ENCODE measurements at regions not wholly inside any gene's neighbourhood (a gene's known extent, or its start where the extent isn't known, plus 50 kb on each side); places are given as distances from the start of the nearest gene placed in this dataset.

DNA sequence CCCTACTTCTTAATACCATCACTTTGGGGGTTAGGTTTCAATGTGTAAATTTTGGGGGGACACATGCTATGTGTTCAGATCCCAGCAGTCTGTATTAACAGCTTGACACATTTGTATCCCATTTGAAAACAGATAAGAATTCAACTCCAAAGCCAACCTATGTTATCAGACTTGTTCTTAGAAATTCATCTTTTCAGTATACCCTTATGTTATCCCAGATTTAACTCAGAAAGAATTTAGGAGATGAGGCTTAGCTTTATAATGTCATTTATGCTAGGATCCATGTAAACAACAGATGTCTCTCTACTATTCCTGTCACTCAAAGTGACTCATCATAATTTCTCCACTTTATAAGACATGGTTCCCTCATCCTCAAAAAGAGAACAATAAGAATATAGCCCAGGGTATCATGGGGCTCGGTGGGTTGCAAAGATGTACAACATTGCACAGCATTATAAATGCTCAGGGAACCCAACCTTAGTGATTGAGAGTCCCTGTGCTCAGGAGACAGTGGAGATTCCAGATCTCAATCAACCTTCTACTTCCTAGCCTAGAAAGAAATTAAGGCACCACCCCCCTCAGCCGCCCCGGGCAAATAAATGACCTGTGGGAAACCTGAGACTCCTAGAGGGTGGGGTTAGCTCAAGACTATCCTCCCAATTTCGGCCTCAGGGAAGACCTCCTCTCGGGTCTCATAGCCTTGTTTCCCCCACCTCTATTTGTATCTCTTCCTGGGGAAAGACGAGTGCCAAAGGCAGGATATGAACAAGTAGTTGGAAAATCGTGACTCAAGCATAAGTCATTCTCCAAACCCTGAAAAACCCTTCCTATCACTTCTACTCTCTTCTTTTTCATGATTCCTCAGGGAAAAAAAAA lies 265.1 kb upstream of the CAMK1G start:
- H3K4me3 Mint-ChIP-seq: no peak overlapping the region
- H3K9me3 Mint-ChIP-seq: no peaks in the 10 kb centered on the region
- no peak overlapping the region for H3K27ac Mint-ChIP-seq
- no peaks in the 10 kb centered on the region for H3K27me3 Mint-ChIP-seq
- DNase-seq: no peak
- no peaks in the 10 kb centered on the region for H3K4me1 Mint-ChIP-seq
- no peaks in the 10 kb centered on the region for H3K36me3 Mint-ChIP-seq (ENCODE audit: low read depth)
- intact Hi-C loops (cut with micrococcal nuclease): no loop called here

DNA sequence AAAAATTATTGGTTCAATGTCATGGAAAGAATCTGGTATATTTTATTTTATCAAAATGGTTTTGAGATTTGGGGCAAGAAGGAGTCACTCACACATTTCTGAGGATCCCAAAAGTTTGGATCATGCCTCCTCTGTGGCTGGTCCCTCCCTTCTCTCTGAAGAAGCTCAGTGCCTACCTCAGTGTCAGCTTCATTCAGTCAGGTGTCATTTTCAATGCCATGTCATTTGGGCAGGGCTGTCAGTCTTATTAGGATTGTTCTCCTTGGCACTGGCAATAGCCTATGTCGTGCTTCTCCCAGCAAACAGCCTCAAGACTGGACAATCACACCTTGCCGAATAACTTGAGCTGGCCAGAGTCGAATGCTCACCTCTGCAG lies 264.5 kb upstream of the CAMK1G start:
- Mint-ChIP-seq H3K4me3 (no peak overlapping the region), H3K9me3 (no peaks in the 10 kb centered on the region), H3K36me3 (ENCODE audit: low read depth) (no peaks in the 10 kb centered on the region), H3K27me3 (no peaks in the 10 kb centered on the region), H3K27ac (no peak overlapping the region), H3K4me1 (no peaks in the 10 kb centered on the region)
- intact Hi-C loops (cut with micrococcal nuclease): no loop called here
- DNase-seq: no peak

DNA sequence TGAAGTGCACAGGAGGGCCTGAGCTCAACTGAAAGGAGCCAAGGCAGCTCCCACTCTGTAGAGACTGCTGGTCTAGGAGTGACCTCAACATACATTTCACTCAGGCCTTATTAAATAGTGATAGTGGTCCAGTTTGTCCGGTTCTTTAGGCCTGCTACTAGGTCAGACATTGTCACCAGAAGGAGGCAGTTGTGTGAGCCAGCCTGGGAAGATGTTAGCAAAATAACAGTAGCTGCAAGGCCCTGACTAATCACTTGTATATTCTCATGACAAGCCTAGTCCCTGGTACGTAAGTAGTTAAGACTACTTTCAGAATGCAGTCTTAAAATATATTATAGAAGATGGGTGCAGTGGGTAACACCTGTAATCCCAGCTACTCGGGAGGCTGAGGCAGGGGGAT lies 264.0 kb upstream of the CAMK1G start:
- H3K27me3 Mint-ChIP-seq: no peaks in the 10 kb centered on the region
- no peak for DNase-seq
- intact Hi-C loops (cut with micrococcal nuclease): no loop called here
- no peaks in the 10 kb centered on the region for H3K4me1 Mint-ChIP-seq
- H3K27ac Mint-ChIP-seq: no peak overlapping the region
- no peaks in the 10 kb centered on the region for H3K9me3 Mint-ChIP-seq
- no peak overlapping the region for H3K4me3 Mint-ChIP-seq
- no peaks in the 10 kb centered on the region for H3K36me3 Mint-ChIP-seq (ENCODE audit: low read depth)

DNA sequence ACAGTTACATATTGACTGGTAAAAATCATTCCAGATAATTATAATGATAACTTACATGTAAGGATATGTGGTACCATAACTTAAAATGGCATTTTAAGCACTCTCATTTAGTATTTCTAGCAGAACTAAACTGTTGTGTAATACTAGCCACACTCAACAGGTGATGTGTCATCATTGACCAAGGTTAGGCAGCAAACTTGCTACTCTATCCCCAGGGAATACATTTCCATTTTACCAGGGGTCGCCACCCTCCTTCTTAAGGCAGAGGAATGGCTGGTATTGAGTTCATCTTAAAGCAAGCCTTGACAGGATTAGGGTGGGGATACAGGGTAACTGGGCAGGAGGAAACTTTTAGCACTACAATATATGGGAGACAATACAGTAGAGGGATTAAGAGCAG lies 259.8 kb upstream of the CAMK1G start:
- H3K4me3 Mint-ChIP-seq: no peak overlapping the region
- intact Hi-C loops (cut with micrococcal nuclease): no loop called here

DNA sequence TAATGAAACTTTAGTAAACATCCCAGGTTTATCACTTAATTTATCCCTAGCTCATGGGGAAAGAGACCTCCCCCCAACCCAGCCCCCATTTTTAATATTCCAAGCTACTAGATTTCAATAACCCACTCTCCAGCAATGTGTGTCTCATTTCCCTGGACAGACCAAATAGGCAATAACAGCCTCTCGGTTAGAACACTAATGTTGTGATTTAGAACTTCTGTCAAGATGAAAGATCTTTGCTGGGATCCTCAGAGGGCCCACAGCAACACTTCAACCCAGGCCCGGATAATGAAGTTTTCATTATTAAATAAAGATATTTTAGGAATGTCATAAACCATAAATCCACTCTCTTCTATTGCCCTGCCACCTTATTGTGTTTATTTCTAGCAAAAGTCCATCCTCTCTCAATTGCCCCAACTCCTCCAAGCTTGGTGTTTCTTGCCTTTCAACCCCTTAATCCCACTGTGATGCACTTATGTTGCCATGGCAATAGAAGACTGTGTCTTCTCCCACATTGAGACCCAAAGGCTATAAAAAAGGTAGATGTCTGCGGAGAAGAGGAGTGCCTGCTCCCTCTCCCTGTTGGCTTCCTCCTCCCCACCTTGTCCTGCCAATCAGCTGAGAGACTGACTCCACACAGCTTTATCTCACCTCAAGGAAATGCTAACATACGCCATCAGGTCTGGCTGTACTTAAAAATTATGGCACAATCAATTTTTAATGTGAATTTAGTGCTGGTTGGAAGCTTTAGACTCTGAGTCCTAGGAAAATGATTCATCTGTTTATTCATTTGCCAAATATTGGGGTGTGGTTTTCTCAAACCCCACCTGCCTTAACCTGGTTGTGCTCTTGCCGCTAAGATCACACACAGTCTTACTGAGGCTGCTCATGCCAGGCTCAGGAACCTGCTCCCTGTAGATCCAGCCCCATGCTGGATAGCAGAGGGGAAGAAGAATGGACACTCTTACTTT lies 258.3 kb upstream of the CAMK1G start:
- no peak overlapping the region for H3K4me3 Mint-ChIP-seq
- H3K27me3 Mint-ChIP-seq: peaks cover 6% of the 10 kb centered on the region
- H3K9me3 Mint-ChIP-seq: no peaks in the 10 kb centered on the region
- no peak for DNase-seq
- no peaks in the 10 kb centered on the region for H3K36me3 Mint-ChIP-seq (ENCODE audit: low read depth)
- intact Hi-C loops (cut with micrococcal nuclease): no loop called here
- no peak overlapping the region for H3K27ac Mint-ChIP-seq
- no peaks in the 10 kb centered on the region for H3K4me1 Mint-ChIP-seq

More for the DNA sequence above, 259.8 kb upstream of the CAMK1G start:
- H3K27ac Mint-ChIP-seq: no peak overlapping the region
- no peaks in the 10 kb centered on the region for H3K4me1 Mint-ChIP-seq
- DNase-seq: no peak
- no peaks in the 10 kb centered on the region for H3K9me3 Mint-ChIP-seq
- H3K27me3 Mint-ChIP-seq: peaks cover 2% of the 10 kb centered on the region
- no peaks in the 10 kb centered on the region for H3K36me3 Mint-ChIP-seq (ENCODE audit: low read depth)

DNA sequence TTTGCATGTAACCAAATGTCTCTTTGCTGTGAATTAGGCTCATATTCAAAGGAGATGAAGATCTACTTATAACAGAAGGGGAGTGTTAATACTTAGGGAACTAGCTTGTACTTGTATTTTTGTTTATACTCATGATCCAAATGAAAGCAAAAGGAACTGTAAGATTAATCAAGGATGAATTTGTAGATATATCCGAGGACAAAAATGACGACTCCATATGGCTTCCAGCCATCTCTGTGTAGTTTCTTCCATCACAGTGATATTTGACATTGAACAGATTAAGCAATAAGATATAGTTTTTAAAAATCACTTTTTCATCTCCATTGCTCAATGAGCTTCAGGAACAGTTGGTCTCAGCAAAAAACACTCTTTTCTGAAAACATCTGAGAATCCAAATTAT lies 257.4 kb upstream of the CAMK1G start:
- Mint-ChIP-seq H3K36me3 (ENCODE audit: low read depth) (no peaks in the 10 kb centered on the region), H3K27ac (no peak overlapping the region), H3K4me3 (no peak overlapping the region), H3K9me3 (no peaks in the 10 kb centered on the region), H3K4me1 (no peaks in the 10 kb centered on the region), H3K27me3 (peaks cover 9% of the 10 kb centered on the region)
- no peak for DNase-seq
- intact Hi-C loops (cut with micrococcal nuclease): no loop called here

DNA sequence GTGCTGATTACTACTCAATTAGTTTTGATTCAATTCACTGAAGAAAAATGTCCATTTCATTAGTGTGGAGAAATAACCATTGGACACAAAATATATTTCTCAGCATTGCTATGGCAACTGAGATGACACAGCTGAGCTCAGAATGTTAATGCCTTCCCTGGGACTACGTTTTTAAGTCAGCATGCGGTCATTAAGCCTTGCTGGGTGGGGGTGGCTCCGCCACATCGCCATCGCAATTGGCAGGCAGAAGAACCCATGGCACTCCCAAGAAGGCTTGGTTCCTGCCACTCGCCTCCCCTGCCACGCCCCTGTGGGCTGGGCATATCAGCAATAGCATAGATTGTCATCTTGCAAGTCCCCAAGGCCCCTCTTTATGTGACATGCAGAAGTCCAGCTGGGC lies 256.7 kb upstream of the CAMK1G start:
- Mint-ChIP-seq H3K27me3 (peaks cover 9% of the 10 kb centered on the region), H3K4me1 (no peaks in the 10 kb centered on the region), H3K9me3 (no peaks in the 10 kb centered on the region), H3K4me3 (no peak overlapping the region), H3K36me3 (ENCODE audit: low read depth) (no peaks in the 10 kb centered on the region), H3K27ac (no peak overlapping the region)
- intact Hi-C loops (cut with micrococcal nuclease): no loop called here
- no peak for DNase-seq

DNA sequence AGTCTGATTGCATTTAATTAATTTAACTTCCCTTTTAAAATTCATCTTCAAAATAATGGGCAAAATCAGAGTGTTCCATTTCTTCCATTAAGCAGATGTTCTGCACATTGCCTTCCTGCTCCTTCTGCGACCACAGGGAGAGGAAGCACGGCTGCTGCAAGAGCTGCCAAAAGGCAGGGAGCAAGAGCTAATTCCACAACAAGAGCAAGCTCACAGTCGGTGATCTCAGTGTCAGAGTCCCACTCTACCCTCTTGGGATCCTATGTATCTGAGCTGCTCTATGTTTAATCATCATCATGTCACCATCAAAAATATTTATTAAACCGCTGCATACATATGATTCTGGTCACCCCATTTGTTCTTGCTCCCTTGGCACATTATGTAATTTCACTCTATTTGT lies 255.3 kb upstream of the CAMK1G start:
- Mint-ChIP-seq H3K4me3 (no peak overlapping the region), H3K27me3 (peaks cover 11% of the 10 kb centered on the region), H3K36me3 (ENCODE audit: low read depth) (no peaks in the 10 kb centered on the region), H3K9me3 (no peaks in the 10 kb centered on the region), H3K27ac (no peak overlapping the region), H3K4me1 (no peaks in the 10 kb centered on the region)
- DNase-seq: no peak
- intact Hi-C loops (cut with micrococcal nuclease): no loop called here

DNA sequence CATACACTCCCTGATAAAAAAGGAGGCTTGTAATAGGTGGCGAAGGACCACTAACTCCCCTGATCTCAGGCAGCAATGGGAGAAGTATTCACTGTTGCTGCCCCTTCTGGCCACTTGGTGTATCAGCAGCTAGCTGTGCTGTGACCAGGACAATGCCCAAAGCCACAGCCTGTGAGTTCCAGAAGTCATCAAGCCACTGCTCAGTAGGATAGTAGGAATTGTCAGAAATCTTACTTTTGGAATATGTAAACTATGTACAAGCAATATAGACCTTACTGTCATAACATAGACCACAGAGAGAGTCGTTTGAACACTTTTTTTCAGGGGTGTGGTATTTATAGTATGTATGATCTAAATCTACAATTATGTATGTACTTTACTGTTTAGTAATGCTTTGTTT lies 248.3 kb upstream of the CAMK1G start:
- DNase-seq: peak; percentile 62
- H3K27ac Mint-ChIP-seq: no peak overlapping the region
- H3K4me3 Mint-ChIP-seq: no peak overlapping the region
- H3K27me3 Mint-ChIP-seq: peaks cover 7% of the 10 kb centered on the region
- intact Hi-C loops (cut with micrococcal nuclease): no loop called here
- no peaks in the 10 kb centered on the region for H3K9me3 Mint-ChIP-seq
- no peaks in the 10 kb centered on the region for H3K36me3 Mint-ChIP-seq (ENCODE audit: low read depth)
- H3K4me1 Mint-ChIP-seq: no peaks in the 10 kb centered on the region

DNA sequence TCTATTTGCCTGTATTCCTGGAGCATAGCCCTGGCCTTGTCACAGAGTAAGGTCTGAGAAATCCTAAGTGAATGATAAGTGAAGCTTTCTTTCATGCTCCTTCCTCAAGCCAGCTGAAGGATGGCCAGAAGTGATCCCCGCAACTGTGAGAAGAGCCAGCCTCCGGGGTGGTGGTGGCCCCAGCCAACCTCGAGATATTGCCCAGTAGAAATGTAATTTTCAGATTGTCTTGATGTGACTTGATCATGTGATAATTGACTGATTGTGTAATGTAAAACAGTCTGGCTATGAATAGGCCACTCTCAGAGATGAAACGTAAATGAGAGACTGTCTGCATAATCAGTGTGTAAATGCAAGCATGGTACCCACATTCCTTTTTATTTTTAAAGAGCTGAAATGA lies 242.4 kb upstream of the CAMK1G start:
- no peaks in the 10 kb centered on the region for H3K36me3 Mint-ChIP-seq (ENCODE audit: low read depth)
- no peak overlapping the region for H3K27ac Mint-ChIP-seq
- no peaks in the 10 kb centered on the region for H3K4me1 Mint-ChIP-seq
- H3K9me3 Mint-ChIP-seq: no peaks in the 10 kb centered on the region
- intact Hi-C loops (cut with micrococcal nuclease): no loop called here
- no peak for DNase-seq
- no peak overlapping the region for H3K4me3 Mint-ChIP-seq
- H3K27me3 Mint-ChIP-seq: peaks cover 9% of the 10 kb centered on the region

DNA sequence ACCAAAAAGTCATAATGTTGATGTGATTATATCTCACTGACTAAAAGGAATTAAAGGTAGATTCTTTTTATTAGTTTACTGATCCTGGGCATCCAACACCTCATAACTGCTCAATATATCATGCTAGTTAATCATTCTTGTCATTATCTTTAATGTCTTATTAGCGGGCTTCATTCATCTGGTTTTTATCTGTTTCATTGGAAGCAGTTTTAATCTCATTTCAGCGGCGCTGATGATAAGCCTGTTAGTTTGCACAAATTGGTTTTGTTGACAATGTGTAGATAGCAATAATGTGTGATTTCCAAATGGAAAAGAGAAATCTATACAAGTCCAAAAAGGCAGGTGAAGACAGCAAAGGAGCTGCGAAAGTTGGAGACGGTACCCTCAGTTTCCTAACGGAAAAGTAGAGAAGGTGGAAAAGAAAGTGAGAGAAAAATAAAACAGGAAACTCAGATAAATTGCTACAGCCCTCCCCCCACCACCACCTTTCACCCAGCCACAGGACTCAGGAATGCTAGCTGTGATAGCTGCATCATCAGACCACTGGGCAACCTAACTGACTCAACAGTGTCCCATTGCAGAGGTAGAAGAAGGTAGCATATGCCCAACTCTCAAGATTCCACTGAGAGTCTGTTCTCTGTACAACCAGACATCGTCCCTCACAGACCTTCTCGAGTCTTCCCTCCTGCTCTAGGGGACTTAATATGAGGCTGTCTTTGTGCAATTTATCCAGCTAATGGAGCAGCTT lies 241.7 kb upstream of the CAMK1G start:
- Mint-ChIP-seq H3K36me3 (ENCODE audit: low read depth) (no peaks in the 10 kb centered on the region), H3K27me3 (peaks cover 14% of the 10 kb centered on the region), H3K9me3 (no peaks in the 10 kb centered on the region), H3K27ac (no peak overlapping the region), H3K4me3 (no peak overlapping the region), H3K4me1 (no peaks in the 10 kb centered on the region)
- intact Hi-C loops (cut with micrococcal nuclease): no loop called here
- DNase-seq: no peak

DNA sequence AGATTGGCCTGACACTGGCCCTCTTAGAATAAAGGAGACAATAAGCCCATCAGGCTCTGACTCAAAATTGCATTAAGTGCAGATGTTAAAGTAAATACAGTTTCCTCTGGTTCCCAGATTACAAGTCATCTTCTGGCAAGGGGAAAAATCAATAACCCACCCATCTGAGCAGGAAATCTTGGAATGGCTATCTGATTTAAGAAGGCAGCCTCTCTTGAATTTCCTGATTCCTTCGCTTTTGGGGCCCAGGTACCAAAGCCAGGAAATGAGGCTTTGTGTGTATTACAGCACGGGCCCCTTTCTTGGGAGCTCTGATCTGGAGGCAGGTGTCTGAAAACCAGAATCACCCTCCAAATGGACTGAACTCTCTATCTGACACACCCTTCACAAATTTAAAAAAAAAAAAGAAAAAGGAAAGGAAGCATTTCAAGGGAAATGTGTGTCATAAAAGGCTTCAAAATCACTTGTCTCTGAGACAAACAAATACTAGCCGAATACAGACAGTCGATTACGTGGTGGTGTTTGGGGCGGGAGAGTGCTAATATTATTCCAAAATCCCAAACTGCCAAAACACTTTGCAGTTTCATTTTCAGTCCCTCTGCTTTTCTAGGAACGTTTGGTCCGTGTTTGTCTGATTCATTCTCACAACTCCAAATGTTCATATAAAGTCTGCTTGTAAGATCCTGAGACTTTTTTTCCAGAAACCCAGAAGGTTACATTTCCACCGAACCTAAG lies 240.9 kb upstream of the CAMK1G start:
- H3K4me1 Mint-ChIP-seq: no peaks in the 10 kb centered on the region
- H3K9me3 Mint-ChIP-seq: no peaks in the 10 kb centered on the region
- no peak for DNase-seq
- intact Hi-C loops (cut with micrococcal nuclease): no loop called here
- H3K27me3 Mint-ChIP-seq: peaks cover 14% of the 10 kb centered on the region
- no peak overlapping the region for H3K4me3 Mint-ChIP-seq
- H3K36me3 Mint-ChIP-seq (ENCODE audit: low read depth): no peaks in the 10 kb centered on the region
- H3K27ac Mint-ChIP-seq: no peak overlapping the region

DNA sequence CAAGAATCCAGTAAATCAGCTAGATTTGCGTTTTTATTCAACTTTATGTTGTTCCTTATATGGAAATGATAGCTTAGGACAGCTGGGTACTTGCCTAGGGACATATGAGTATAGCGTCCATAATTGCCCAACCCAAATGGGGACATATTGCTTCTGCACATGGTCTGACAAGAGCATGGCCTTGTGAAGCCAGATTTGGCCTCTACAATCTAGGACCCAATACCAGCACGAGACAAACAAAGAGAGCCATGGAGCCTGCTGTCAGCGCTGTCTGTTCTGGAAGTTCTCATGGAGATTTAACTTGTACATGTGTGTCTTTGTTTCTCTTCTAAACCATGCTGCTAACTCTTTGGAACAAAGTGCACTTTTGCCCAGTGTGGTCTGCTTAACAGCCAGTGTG lies 240.0 kb upstream of the CAMK1G start:
- Mint-ChIP-seq H3K36me3 (ENCODE audit: low read depth) (no peaks in the 10 kb centered on the region), H3K27me3 (peaks cover 19% of the 10 kb centered on the region), H3K4me3 (no peak overlapping the region), H3K27ac (no peak overlapping the region), H3K4me1 (no peaks in the 10 kb centered on the region), H3K9me3 (no peaks in the 10 kb centered on the region)
- DNase-seq: no peak
- intact Hi-C loops (cut with micrococcal nuclease): no loop called here

All from activated CD4-positive, alpha-beta T cell treated with anti-CD3 and anti-CD28 coated beads, Interleukin-2, amount 10 ng/mL, durations not matched to agents 24 days and 14 days (primary cell).